ENCODE measurements at regions not wholly inside any gene's neighbourhood (a gene's known extent, or its start where the extent isn't known, plus 50 kb on each side); places are given as distances from the start of the nearest gene placed in this dataset.

GRCh38 chr2:6336752-6337471 lies 528.8 kb downstream of the CMPK2 start:
- Histone ChIP-seq H3K9me3 (no peaks in the 10 kb centered on the region), H3K27ac (no peak overlapping the region), H3K4me3 (no peak overlapping the region), H3K27me3 (replicated peaks; ENCODE audit: insufficient read depth) (no peaks in the 10 kb centered on the region), H3K4me1 (ENCODE audit: control insufficient read depth in 1 of 2, low read depth in 2 of 2) (no peaks in the 10 kb centered on the region), H3K36me3 (no peaks in the 10 kb centered on the region)
- DNase-seq (ENCODE audit: low spot score) = no peak
- TF ChIP-seq, protein P1, sequence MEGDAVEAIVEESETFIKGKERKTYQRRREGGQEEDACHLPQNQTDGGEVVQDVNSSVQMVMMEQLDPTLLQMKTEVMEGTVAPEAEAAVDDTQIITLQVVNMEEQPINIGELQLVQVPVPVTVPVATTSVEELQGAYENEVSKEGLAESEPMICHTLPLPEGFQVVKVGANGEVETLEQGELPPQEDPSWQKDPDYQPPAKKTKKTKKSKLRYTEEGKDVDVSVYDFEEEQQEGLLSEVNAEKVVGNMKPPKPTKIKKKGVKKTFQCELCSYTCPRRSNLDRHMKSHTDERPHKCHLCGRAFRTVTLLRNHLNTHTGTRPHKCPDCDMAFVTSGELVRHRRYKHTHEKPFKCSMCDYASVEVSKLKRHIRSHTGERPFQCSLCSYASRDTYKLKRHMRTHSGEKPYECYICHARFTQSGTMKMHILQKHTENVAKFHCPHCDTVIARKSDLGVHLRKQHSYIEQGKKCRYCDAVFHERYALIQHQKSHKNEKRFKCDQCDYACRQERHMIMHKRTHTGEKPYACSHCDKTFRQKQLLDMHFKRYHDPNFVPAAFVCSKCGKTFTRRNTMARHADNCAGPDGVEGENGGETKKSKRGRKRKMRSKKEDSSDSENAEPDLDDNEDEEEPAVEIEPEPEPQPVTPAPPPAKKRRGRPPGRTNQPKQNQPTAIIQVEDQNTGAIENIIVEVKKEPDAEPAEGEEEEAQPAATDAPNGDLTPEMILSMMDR (IDR thresholded peaks at IDR 0.05) = no peak
- no peak for ATAC-seq (ENCODE audit: insufficient number of reproducible peaks, low FRiP score, low read depth)

DNA sequence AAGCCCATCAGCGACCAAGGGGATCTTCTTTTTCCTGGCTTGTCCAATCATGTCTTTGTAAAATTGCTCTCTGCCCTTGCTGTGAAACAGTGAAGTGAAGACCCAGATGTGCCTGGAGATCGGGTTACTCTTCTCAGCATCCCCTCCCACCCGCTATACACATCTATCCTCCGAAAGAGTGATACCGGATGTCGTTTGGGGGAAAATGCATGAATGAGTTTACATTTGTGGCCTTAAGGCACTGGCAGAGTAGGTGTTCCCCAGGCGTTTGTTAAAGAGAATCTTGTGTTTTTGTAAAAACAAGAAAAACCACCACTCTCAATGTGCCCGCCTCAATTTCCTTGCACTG lies 528.3 kb downstream of the CMPK2 start:
- Histone ChIP-seq H3K9me3 (no peaks in the 10 kb centered on the region), H3K4me3 (no peak overlapping the region), H3K27me3 (replicated peaks; ENCODE audit: insufficient read depth) (no peaks in the 10 kb centered on the region), H3K4me1 (ENCODE audit: control insufficient read depth in 1 of 2, low read depth in 2 of 2) (no peaks in the 10 kb centered on the region), H3K36me3 (no peaks in the 10 kb centered on the region), H3K27ac (no peak overlapping the region)
- DNase-seq (ENCODE audit: low spot score) = no peak
- TF ChIP-seq, protein P1 (IDR thresholded peaks at IDR 0.05) = no peak
- no peak for ATAC-seq (ENCODE audit: insufficient number of reproducible peaks, low FRiP score, low read depth)

DNA sequence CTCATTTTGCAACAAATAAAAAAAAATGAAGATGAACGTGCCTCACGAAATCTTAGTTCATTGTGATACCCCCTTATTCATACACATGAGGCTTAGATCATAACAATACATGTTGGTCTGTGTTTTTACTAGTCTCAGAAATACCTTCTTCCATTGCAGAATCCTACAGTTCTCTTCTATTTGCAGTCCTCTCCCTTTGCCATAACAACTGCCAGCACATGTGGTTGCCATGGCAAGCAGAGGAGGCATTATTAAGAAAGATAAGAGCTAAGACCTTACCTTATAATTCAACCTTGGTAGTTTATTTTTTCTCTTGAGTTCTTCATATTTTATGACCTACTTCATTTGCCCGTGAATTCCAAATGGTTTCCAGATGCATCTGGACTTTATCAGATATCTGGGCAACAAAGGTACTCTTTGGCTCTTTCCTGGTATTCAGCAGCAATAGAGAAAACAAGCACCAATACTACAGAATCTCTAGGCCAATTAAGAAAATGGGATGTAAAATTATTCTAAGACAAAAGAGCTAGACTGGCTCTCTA lies 524.0 kb downstream of the CMPK2 start:
- Histone ChIP-seq H3K4me3 (no peak overlapping the region), H3K27me3 (replicated peaks; ENCODE audit: insufficient read depth) (no peaks in the 10 kb centered on the region), H3K36me3 (no peaks in the 10 kb centered on the region), H3K9me3 (no peaks in the 10 kb centered on the region), H3K4me1 (ENCODE audit: control insufficient read depth in 1 of 2, low read depth in 2 of 2) (no peaks in the 10 kb centered on the region), H3K27ac (no peak overlapping the region)
- DNase-seq (ENCODE audit: low spot score) (no peak), ATAC-seq (ENCODE audit: insufficient number of reproducible peaks, low FRiP score, low read depth) (no peak)
- TF ChIP-seq, protein P1 (IDR thresholded peaks at IDR 0.05) = no peak

GRCh38 chr2:6342273-6342920 lies 523.3 kb downstream of the CMPK2 start:
- ATAC-seq (ENCODE audit: insufficient number of reproducible peaks, low FRiP score, low read depth) (no peak), DNase-seq (ENCODE audit: low spot score) (no peak)
- H3K9me3 ChIP-seq = no peaks in the 10 kb centered on the region
- H3K4me1 ChIP-seq (ENCODE audit: control insufficient read depth in 1 of 2, low read depth in 2 of 2) = no peaks in the 10 kb centered on the region
- TF ChIP-seq, protein P1 (IDR thresholded peaks at IDR 0.05) = no peak
- no peaks in the 10 kb centered on the region for H3K27me3 ChIP-seq (replicated peaks; ENCODE audit: insufficient read depth)
- H3K36me3 ChIP-seq = no peaks in the 10 kb centered on the region
- no peak overlapping the region for H3K27ac ChIP-seq
- H3K4me3 ChIP-seq = no peak overlapping the region

- Histone ChIP-seq H3K9me3 (no peaks in the 10 kb centered on the region), H3K4me3 (no peak overlapping the region), H3K27me3 (replicated peaks; ENCODE audit: insufficient read depth) (no peaks in the 10 kb centered on the region), H3K27ac (no peak overlapping the region), H3K36me3 (no peaks in the 10 kb centered on the region), H3K4me1 (ENCODE audit: control insufficient read depth in 1 of 2, low read depth in 2 of 2) (no peaks in the 10 kb centered on the region)
- TF ChIP-seq, protein P1 (IDR thresholded peaks at IDR 0.05) = no peak
- ATAC-seq (ENCODE audit: insufficient number of reproducible peaks, low FRiP score, low read depth) = no peak
- no peak for DNase-seq (ENCODE audit: low spot score)
Measured at GRCh38 chr2:6343076-6343475, 522.6 kb downstream of the CMPK2 start.
